Hematopoietic multipotent progenitor cell treated with erythropoietin and hydrocortisone succinate and interleukin-3 and kit ligand, for 17 days (in vitro differentiated cells): ENCODE measurements at regions not wholly inside any gene's neighbourhood (a gene's known extent, or its start where the extent isn't known, plus 50 kb on each side); places are given as distances from the start of the nearest gene placed in this dataset.

Experiments
- DNase-seq: peaks from one replicate; pipeline ENCODE4 v3.0.0-alpha.2; 2015; ENCODE audit warnings: low spot score

- DNase-seq, result no peak
Measured at GRCh38 chr6:1122083-1122482, 189.8 kb upstream of the FOXQ1 start.

- DNase-seq, result no peak
Measured at GRCh38 chr6:1118287-1118647, 193.6 kb upstream of the FOXQ1 start.

GRCh38 chr6:1117530-1118286, 194.2 kb upstream of the FOXQ1 start:
- DNase-seq, result no peak

- DNase-seq, result no peak
Measured at GRCh38 chr6:1116149-1116548, 195.7 kb upstream of the FOXQ1 start.

GRCh38 chr6:1113916-1114540, 197.9 kb upstream of the FOXQ1 start:
- no peak for DNase-seq

GRCh38 chr6:1111361-1111760, 200.5 kb upstream of the FOXQ1 start:
- no peak for DNase-seq

GRCh38 chr6:1110941-1111349, 201.0 kb upstream of the FOXQ1 start:
- no peak for DNase-seq

- no peak for DNase-seq
Measured at GRCh38 chr6:1110164-1110563, 201.7 kb upstream of the FOXQ1 start.

GRCh38 chr6:1109134-1109533, 202.8 kb upstream of the FOXQ1 start:
- no peak for DNase-seq

GRCh38 chr6:1108198-1108597, 203.7 kb upstream of the FOXQ1 start:
- DNase-seq, result no peak

GRCh38 chr6:1107578-1107977, 204.3 kb upstream of the FOXQ1 start:
- DNase-seq, result no peak

- no peak for DNase-seq
Measured at GRCh38 chr6:1105833-1106400, 206.0 kb upstream of the FOXQ1 start.

GRCh38 chr6:1104988-1105670, 206.8 kb upstream of the FOXQ1 start:
- DNase-seq, result no peak

- DNase-seq, result no peak
Measured at GRCh38 chr6:1103945-1104623, 207.8 kb upstream of the FOXQ1 start.

- no peak for DNase-seq
Measured at GRCh38 chr6:1103021-1103420, 208.9 kb upstream of the FOXQ1 start.

- DNase-seq, result no peak
Measured at GRCh38 chr6:1100269-1100668, 211.6 kb upstream of the FOXQ1 start.

- no peak for DNase-seq
Measured at GRCh38 chr6:1099264-1099663, 212.6 kb upstream of the FOXQ1 start.

- no peak for DNase-seq
Measured at GRCh38 chr6:1096967-1097765, 214.7 kb upstream of the FOXQ1 start.

- no peak for DNase-seq
Measured at GRCh38 chr6:1094306-1094705, 217.6 kb upstream of the FOXQ1 start.

- no peak for DNase-seq
Measured at GRCh38 chr6:1091900-1092299, 220.0 kb upstream of the FOXQ1 start.

- DNase-seq, result no peak
Measured at GRCh38 chr6:1089859-1090258, 222.0 kb upstream of the FOXQ1 start.
